HepG2 (cell line): ENCODE measurements at regions not wholly inside any gene's neighbourhood (a gene's known extent, or its start where the extent isn't known, plus 50 kb on each side); places are given as distances from the start of the nearest gene placed in this dataset.

Source experiments
- CHD4 ChIP-seq: fragments of 200-600 bp; sonication (generic); IDR thresholded peaks from 2 replicates; pipeline ENCODE4 v1.7.0; 2017; ENCODE audit warnings: mild to moderate bottlenecking, low read length, borderline replicate concordance
- CTCF ChIP-seq: sonication (generic); formaldehyde crosslinking; IDR thresholded peaks from 2 replicates; pipeline ENCODE4 v1.5.0; 2020; ENCODE audit warnings: mild to moderate bottlenecking, missing genetic modification reagents, moderate library complexity
- ELF4 ChIP-seq: sonication (generic); formaldehyde crosslinking; IDR thresholded peaks from 2 replicates; pipeline ENCODE4 v1.5.0; 2020; ENCODE audit warnings: missing genetic modification reagents, mild to moderate bottlenecking, moderate library complexity, borderline replicate concordance
- EP300 ChIP-seq, 3 experiments: sonication (generic) in 1 of 3; formaldehyde crosslinking in 1 of 3; IDR thresholded peaks; 2 replicates each; pipeline versions ENCODE4 v1.5.1 to v1.6.1; 2011 to 2020; ENCODE audit warnings: low read depth in 2 of 3, low read length in 2 of 3, borderline replicate concordance in 1 of 3, improper control_type of control experiment in 1 of 3, mild to moderate bottlenecking in 1 of 3, missing genetic modification reagents in 1 of 3, moderate library complexity in 1 of 3
- FOXA1 ChIP-seq, 2 experiments: fragments of 450-650 bp in 1 of 2; sonication (generic) in 1 of 2; formaldehyde crosslinking in 1 of 2; IDR thresholded peaks; 2 replicates each; pipeline versions ENCODE4 v1.4.0 to v1.6.1; 2016 to 2020; ENCODE audit warnings: missing genetic modification reagents in 1 of 2
- PCBP1 ChIP-seq: fragments of 200-400 bp; formaldehyde crosslinking; IDR thresholded peaks from 2 replicates; pipeline ENCODE4 v1.6.1; 2017; ENCODE audit warnings: mild to moderate bottlenecking, low read depth, low read length, borderline replicate concordance
- POLR2A ChIP-seq, 2 experiments: IDR thresholded peaks; 2 replicates each; pipeline ENCODE4 v1.6.1; 2011; ENCODE audit warnings: low read depth in 2 of 2, low read length in 2 of 2, mild to moderate bottlenecking in 1 of 2, moderate library complexity in 1 of 2; ENCODE audit not compliant: insufficient read depth in 1 of 2
- SATB2 ChIP-seq: sonication (generic); formaldehyde crosslinking; IDR thresholded peaks from 2 replicates; pipeline ENCODE4 v1.5.0; 2020; ENCODE audit warnings: missing genetic modification reagents
- SIN3B ChIP-seq: fragments of 150-350 bp; IDR thresholded peaks from 2 replicates; pipeline ENCODE4 v1.6.1; 2014; ENCODE audit warnings: low read length
- TBP ChIP-seq: sonication (generic); formaldehyde crosslinking; IDR thresholded peaks from 2 replicates; pipeline ENCODE4 v1.5.0; 2020; ENCODE audit warnings: missing genetic modification reagents
- ZNF556 ChIP-seq: sonication (generic); formaldehyde crosslinking; IDR thresholded peaks from 2 replicates; pipeline ENCODE4 v1.4.0; 2020; ENCODE audit warnings: mild to moderate bottlenecking, missing genetic modification reagents, borderline replicate concordance
- TF ChIP-seq, protein P1 (sequence below): sonication (generic); formaldehyde crosslinking; conservative IDR thresholded peaks from 2 replicates; pipeline ENCODE4 v1.8.1; 2023; ENCODE audit warnings: missing genetic modification reagents

- TF ChIP-seq ELF4 (CRISPR knock-in tag) (no peak), POLR2A (IDR thresholded peaks at IDR 0.05; ENCODE audit: insufficient read depth in 1 of 2, low read depth in 2 of 2, low read length in 2 of 2) (no peak), PCBP1 (no peak), TBP (CRISPR knock-in tag) (no peak), SATB2 (CRISPR knock-in tag) (no peak), EP300 (IDR thresholded peaks at IDR 0.05; ENCODE audit: low read depth in 2 of 2, low read length in 2 of 2) (no peak), EP300 (CRISPR knock-in tag; IDR thresholded peaks at IDR 0.05; ENCODE audit: borderline replicate concordance) (no peak), ZNF556 (CRISPR knock-in tag) (no peak), CTCF (CRISPR knock-in tag) (no peak), FOXA1 (IDR thresholded peaks at IDR 0.05) (no peak), FOXA1 (CRISPR knock-in tag; IDR thresholded peaks at IDR 0.05) (no peak), SIN3B (no peak), CHD4 (no peak)
- TF ChIP-seq, protein P1, sequence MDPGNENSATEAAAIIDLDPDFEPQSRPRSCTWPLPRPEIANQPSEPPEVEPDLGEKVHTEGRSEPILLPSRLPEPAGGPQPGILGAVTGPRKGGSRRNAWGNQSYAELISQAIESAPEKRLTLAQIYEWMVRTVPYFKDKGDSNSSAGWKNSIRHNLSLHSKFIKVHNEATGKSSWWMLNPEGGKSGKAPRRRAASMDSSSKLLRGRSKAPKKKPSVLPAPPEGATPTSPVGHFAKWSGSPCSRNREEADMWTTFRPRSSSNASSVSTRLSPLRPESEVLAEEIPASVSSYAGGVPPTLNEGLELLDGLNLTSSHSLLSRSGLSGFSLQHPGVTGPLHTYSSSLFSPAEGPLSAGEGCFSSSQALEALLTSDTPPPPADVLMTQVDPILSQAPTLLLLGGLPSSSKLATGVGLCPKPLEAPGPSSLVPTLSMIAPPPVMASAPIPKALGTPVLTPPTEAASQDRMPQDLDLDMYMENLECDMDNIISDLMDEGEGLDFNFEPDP (CRISPR knock-in tag) = no peak
Observed at GRCh38 chr4:14693728-14694127, 308.6 kb upstream of the CPEB2 start.
